ENCODE measurements at regions not wholly inside any gene's neighbourhood (a gene's known extent, or its start where the extent isn't known, plus 50 kb on each side); places are given as distances from the start of the nearest gene placed in this dataset.

DNA sequence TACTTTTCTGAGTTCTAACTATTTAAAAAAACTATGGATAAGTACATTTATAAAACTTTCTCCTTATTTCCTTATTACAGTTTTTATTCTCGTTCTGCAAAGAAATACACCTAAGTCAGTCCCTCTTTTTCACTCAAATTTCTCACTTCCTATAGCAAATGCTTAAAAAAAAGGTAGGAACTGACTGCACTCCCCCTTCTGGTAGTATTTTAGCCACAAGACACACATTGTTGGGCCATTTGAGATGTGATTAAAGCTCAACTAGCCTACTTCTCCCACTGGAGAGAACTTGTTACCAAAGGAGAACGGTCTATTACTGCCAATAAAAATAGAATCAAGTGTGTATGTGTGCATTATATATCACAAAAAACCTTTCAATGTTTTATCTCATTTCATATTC lies 521.9 kb upstream of the PRMT6 start:
- TF ChIP-seq CTCF (IDR thresholded peaks at IDR 0.05; ENCODE audit: extremely low read depth in 1 of 2, insufficient read depth in 1 of 2, low read depth in 1 of 2, low read length in 2 of 2), result no peak
- TF ChIP-seq POLR2A (IDR thresholded peaks at IDR 0.05; ENCODE audit: low read depth, low read length), result no peak
- no peak for TF ChIP-seq MYC (IDR thresholded peaks at IDR 0.05; ENCODE audit: low read depth, low read length)
- no peak for TF ChIP-seq POLR2AphosphoS5 (IDR thresholded peaks at IDR 0.05; ENCODE audit: insufficient read depth, low read depth, low read length)
- no peak for TF ChIP-seq MAX (IDR thresholded peaks at IDR 0.05; ENCODE audit: insufficient read depth, insufficient read length)
- TF ChIP-seq EZH2 (IDR thresholded peaks at IDR 0.05; ENCODE audit: borderline replicate concordance, low read depth, low read length, severe bottlenecking), result no peak
- TF ChIP-seq JUN (IDR thresholded peaks at IDR 0.05; ENCODE audit: borderline replicate concordance, insufficient read depth, insufficient read length, low read depth), result no peak
- TF ChIP-seq GATA2 (IDR thresholded peaks at IDR 0.05; ENCODE audit: insufficient read depth, insufficient read length, low read depth, low read length), result no peak
- TF ChIP-seq FOS (IDR thresholded peaks at IDR 0.05; ENCODE audit: borderline replicate concordance, insufficient read depth, low read length), result no peak

Measured in endothelial cell of umbilical vein (primary cell).